ENCODE measurements at regions not wholly inside any gene's neighbourhood (a gene's known extent, or its start where the extent isn't known, plus 50 kb on each side); places are given as distances from the start of the nearest gene placed in this dataset.

DNA sequence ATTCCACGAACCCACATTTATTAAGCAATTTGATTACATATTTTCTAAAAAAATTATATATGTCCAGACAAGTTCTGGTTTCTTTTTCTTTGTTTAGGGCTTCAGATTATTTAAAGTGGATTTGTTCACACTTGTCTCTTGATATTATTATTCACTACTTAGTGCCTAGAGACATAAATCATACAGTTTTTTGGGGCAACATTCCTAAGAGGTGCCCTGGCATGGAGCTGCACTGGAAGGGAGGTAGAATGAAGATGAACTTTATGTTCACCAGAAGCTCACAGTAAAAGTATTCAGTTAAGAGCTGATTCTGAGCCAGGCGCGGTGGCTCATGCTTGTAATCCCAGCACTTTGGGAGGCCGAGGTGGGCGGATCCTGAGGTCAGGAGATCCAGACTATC, 762.7 kb upstream of the TMEFF2 start:
- no peak for TF ChIP-seq CTCF (IDR thresholded peaks at IDR 0.05; ENCODE audit: low read depth, low read length)
- Histone ChIP-seq H3K36me3 (no peaks in the 10 kb centered on the region), H3K4me1 (ENCODE audit: low read depth) (no peaks in the 10 kb centered on the region), H3K9me3 (ENCODE audit: low read depth) (no peaks in the 10 kb centered on the region), H3K27me3 (no peaks in the 10 kb centered on the region), H3K27ac (no peak overlapping the region), H3K4me3 (no peak overlapping the region)
- DNase-seq (ENCODE audit: low read depth in 1 of 2, low spot score in 1 of 2), result no peak

GRCh38 chr2:192953116-192953515, 758.4 kb upstream of the TMEFF2 start:
- Histone ChIP-seq H3K27me3 (no peaks in the 10 kb centered on the region), H3K4me1 (ENCODE audit: low read depth) (no peaks in the 10 kb centered on the region), H3K4me3 (no peak overlapping the region), H3K27ac (no peak overlapping the region), H3K36me3 (no peaks in the 10 kb centered on the region), H3K9me3 (ENCODE audit: low read depth) (no peaks in the 10 kb centered on the region)
- TF ChIP-seq CTCF (IDR thresholded peaks at IDR 0.05; ENCODE audit: low read depth, low read length), result no peak
- no peak for DNase-seq (ENCODE audit: low read depth in 1 of 2, low spot score in 1 of 2)

DNA sequence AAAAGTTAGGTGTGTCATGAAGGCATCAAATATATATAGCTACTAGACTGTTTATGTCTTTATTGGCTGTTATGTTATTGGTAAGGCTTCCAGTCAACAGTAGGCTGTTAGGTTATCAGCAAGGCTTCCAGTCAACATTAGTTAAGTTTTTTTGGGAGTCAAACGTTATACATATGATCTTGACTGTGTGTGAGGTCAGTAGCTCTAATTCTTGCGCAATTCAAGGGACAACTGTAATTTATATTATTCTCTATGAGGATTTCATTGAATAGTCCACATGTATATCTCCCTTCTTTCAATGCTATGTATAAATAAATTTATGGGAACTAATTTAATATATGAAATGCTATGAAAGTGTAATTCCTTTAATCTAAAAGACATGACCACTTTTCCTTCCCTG, 757.5 kb upstream of the TMEFF2 start:
- Histone ChIP-seq H3K4me1 (ENCODE audit: low read depth) (no peaks in the 10 kb centered on the region), H3K27ac (no peak overlapping the region), H3K36me3 (no peaks in the 10 kb centered on the region), H3K27me3 (no peaks in the 10 kb centered on the region), H3K4me3 (no peak overlapping the region), H3K9me3 (ENCODE audit: low read depth) (no peaks in the 10 kb centered on the region)
- no peak for DNase-seq (ENCODE audit: low read depth in 1 of 2, low spot score in 1 of 2)
- TF ChIP-seq CTCF (IDR thresholded peaks at IDR 0.05; ENCODE audit: low read depth, low read length), result no peak

- H3K27me3 ChIP-seq, result no peaks in the 10 kb centered on the region
- no peaks in the 10 kb centered on the region for H3K4me1 ChIP-seq (ENCODE audit: low read depth)
- H3K9me3 ChIP-seq (ENCODE audit: low read depth), result no peaks in the 10 kb centered on the region
- no peak for TF ChIP-seq CTCF (IDR thresholded peaks at IDR 0.05; ENCODE audit: low read depth, low read length)
- no peaks in the 10 kb centered on the region for H3K36me3 ChIP-seq
- H3K4me3 ChIP-seq, result no peak overlapping the region
- H3K27ac ChIP-seq, result no peak overlapping the region
- DNase-seq (ENCODE audit: low read depth in 1 of 2, low spot score in 1 of 2), result no peak
Observed at GRCh38 chr2:192948316-192948715, 753.6 kb upstream of the TMEFF2 start.

DNA sequence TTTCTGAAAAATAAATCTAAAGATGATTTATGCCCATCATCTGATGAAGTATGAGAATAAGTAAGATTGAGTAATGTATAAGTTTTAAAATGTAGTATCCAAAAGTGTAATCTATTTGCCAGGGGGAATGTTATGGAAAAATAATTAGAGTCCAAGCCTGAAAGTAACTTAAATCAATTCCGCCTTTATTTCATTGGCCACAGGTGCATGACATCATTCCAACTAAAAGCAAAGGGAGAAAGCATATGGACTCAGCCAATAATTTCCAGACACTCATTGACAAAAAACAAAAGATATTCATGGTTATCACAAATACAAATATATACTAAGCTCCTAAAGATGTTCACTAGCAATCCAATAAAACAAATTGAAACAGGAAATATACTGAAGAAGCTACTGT, 752.6 kb upstream of the TMEFF2 start:
- Histone ChIP-seq H3K4me3 (no peak overlapping the region), H3K27me3 (no peaks in the 10 kb centered on the region), H3K9me3 (ENCODE audit: low read depth) (no peaks in the 10 kb centered on the region), H3K4me1 (ENCODE audit: low read depth) (no peaks in the 10 kb centered on the region), H3K36me3 (no peaks in the 10 kb centered on the region), H3K27ac (no peak overlapping the region)
- TF ChIP-seq CTCF (IDR thresholded peaks at IDR 0.05; ENCODE audit: low read depth, low read length), result no peak
- DNase-seq (ENCODE audit: low read depth in 1 of 2, low spot score in 1 of 2), result no peak

- Histone ChIP-seq H3K27me3 (no peaks in the 10 kb centered on the region), H3K27ac (no peak overlapping the region)
- no peak for TF ChIP-seq CTCF (IDR thresholded peaks at IDR 0.05; ENCODE audit: low read depth, low read length)
Observed at GRCh38 chr2:192940767-192941166, 746.0 kb upstream of the TMEFF2 start.

More at GRCh38 chr2:192940767-192941166, 746.0 kb upstream of the TMEFF2 start:
- Histone ChIP-seq H3K4me1 (ENCODE audit: low read depth) (no peaks in the 10 kb centered on the region), H3K9me3 (ENCODE audit: low read depth) (no peaks in the 10 kb centered on the region), H3K4me3 (no peak overlapping the region), H3K36me3 (no peaks in the 10 kb centered on the region)
- DNase-seq (ENCODE audit: low read depth in 1 of 2, low spot score in 1 of 2), result peak in 1 of 2 donors; percentile 8
